SK-N-SH (cell line): ENCODE measurements at regions not wholly inside any gene's neighbourhood (a gene's known extent, or its start where the extent isn't known, plus 50 kb on each side); places are given as distances from the start of the nearest gene placed in this dataset.

ENCODE experiments used
- CTCF ChIA-PET: fragments of 300-600, 350-600 bp; formaldehyde crosslinking; extraction: SDS; loops from one replicate; lab custom pipeline; 2021; lab: Yijun Ruan, JAX
- POLR2A ChIA-PET: fragments of 350-600 bp; sonication (Branson Sonifier 250); formaldehyde crosslinking; extraction: SDS; loops from one replicate; lab custom pipeline; 2020; ENCODE audit warnings: antibody characterized with exemption, inconsistent platforms; lab: Yijun Ruan, JAX
- DNase-seq: peaks from one replicate; pipeline ENCODE4 v3.0.0; 2012
- H2AFZ ChIP-seq: fragments of 200-600 bp; sonication (generic); 2 replicates; pipeline ENCODE4 v1.8.1; 2016; ENCODE audit warnings: antibody characterized with exemption, mild to moderate bottlenecking, low read depth
- H3F3A ChIP-seq: fragments of 200-600 bp; sonication (generic); replicated peaks from 2 replicates; pipeline ENCODE3; 2016; ENCODE audit warnings: antibody characterized with exemption, mild to moderate bottlenecking; ENCODE audit not compliant: insufficient read depth
- H3K27ac ChIP-seq, 2 experiments: fragments of 200-500 bp in 1 of 2; fragments of 200-600 bp in 1 of 2; sonication (Bioruptor generic) in 1 of 2; sonication (generic), shearing (Covaris generic) in 1 of 2; 2 replicates each; pipeline versions ENCODE4 v1.5.1 to v1.6.1; 2014 to 2016; ENCODE audit warnings: low read depth in 2 of 2, inconsistent platforms in 1 of 2, low read length in 1 of 2, mild to moderate bottlenecking in 1 of 2, mixed read lengths in 1 of 2
- H3K27me3 ChIP-seq: fragments of 200-600 bp; sonication (generic), shearing (Covaris generic); 2 replicates; pipeline ENCODE4 v1.6.1; 2016; ENCODE audit warnings: mixed run types; ENCODE audit not compliant: insufficient read depth
- H3K36me3 ChIP-seq, 2 experiments: fragments of 200-500 bp in 1 of 2; fragments of 200-600 bp in 1 of 2; sonication (Bioruptor generic) in 1 of 2; sonication (generic) in 1 of 2; replicated peaks in 1 of 2; 2 replicates each; pipeline versions ENCODE3 to v1.5.1; 2014 to 2016; ENCODE audit warnings: low read length in 1 of 2, mild to moderate bottlenecking in 1 of 2; ENCODE audit not compliant: insufficient read depth in 2 of 2, control insufficient read depth in 1 of 2
- H3K4me1 ChIP-seq, 2 experiments: fragments of 200-500 bp in 1 of 2; fragments of 200-600 bp in 1 of 2; sonication (Bioruptor generic) in 1 of 2; sonication (generic), shearing (Covaris generic) in 1 of 2; 2 replicates each; pipeline versions ENCODE4 v1.5.1 to v1.6.1; 2014 to 2016; ENCODE audit warnings: low read depth in 1 of 2, low read length in 1 of 2, mixed run types in 1 of 2; ENCODE audit not compliant: insufficient read depth in 2 of 2, control insufficient read depth in 1 of 2
- H3K4me2 ChIP-seq: fragments of 200-600 bp; sonication (generic), shearing (Covaris generic); 2 replicates; pipeline ENCODE4 v1.6.1; 2017; ENCODE audit warnings: mixed run types
- H3K4me3 ChIP-seq, 2 experiments: fragments of 200-500 bp in 1 of 2; fragments of 200-600 bp in 1 of 2; sonication (Bioruptor generic) in 1 of 2; sonication (generic), shearing (Covaris generic) in 1 of 2; 2 replicates each; pipeline versions ENCODE4 v1.5.1 to v1.8.1; 2014 to 2016; ENCODE audit warnings: low read depth in 2 of 2, inconsistent platforms in 1 of 2, low read length in 1 of 2, mild to moderate bottlenecking in 1 of 2, mixed read lengths in 1 of 2, moderate library complexity in 1 of 2
- H3K79me2 ChIP-seq: fragments of 200-600 bp; sonication (generic); 2 replicates; pipeline ENCODE4 v1.8.1; 2017; ENCODE audit warnings: mild to moderate bottlenecking; ENCODE audit not compliant: insufficient read depth
- H3K9ac ChIP-seq: fragments of 200-600 bp; sonication (generic); 2 replicates; pipeline ENCODE4 v1.6.1; 2017; ENCODE audit warnings: mixed run types
- H3K9me2 ChIP-seq: fragments of 200-600 bp; sonication (generic); 2 replicates; pipeline ENCODE4 v1.6.1; 2017; ENCODE audit warnings: mixed run types
- H3K9me3 ChIP-seq: fragments of 200-600 bp; sonication (generic); 2 replicates; pipeline ENCODE4 v1.6.1; 2017; ENCODE audit warnings: mixed run types, mild to moderate bottlenecking, moderate library complexity
- H4K20me1 ChIP-seq: fragments of 200-600 bp; sonication (generic); 2 replicates; pipeline ENCODE4 v1.6.1; 2017; ENCODE audit warnings: mild to moderate bottlenecking, mixed run types; ENCODE audit not compliant: insufficient read depth
- CHD2 ChIP-seq: fragments of 150-350 bp; IDR thresholded peaks from 2 replicates; pipeline ENCODE4 v1.6.1; 2018; ENCODE audit warnings: low read length; ENCODE audit not compliant: partially characterized antibody
- FOXJ3 ChIP-seq: sonication (generic); formaldehyde crosslinking; IDR thresholded peaks from 2 replicates; pipeline ENCODE4 v1.5.1; 2020; ENCODE audit warnings: mild to moderate bottlenecking, missing genetic modification reagents
- FOXM1 ChIP-seq: IDR thresholded peaks from 2 replicates; pipeline ENCODE4 v1.4.0; 2012; ENCODE audit warnings: low read depth, mild to moderate bottlenecking
- MXI1 ChIP-seq: IDR thresholded peaks from 2 replicates; pipeline ENCODE4 v1.6.1; 2012; ENCODE audit warnings: mild to moderate bottlenecking, low read depth, low read length, improper control_type of control experiment
- NRF1 ChIP-seq: IDR thresholded peaks from 2 replicates; pipeline ENCODE4 v1.6.1; 2012; ENCODE audit warnings: low read depth, mild to moderate bottlenecking, low read length
- POLR2AphosphoS5 ChIP-seq: IDR thresholded peaks from 2 replicates; pipeline ENCODE4 v1.6.1; 2012; ENCODE audit warnings: low read depth, low read length
- RAD21 ChIP-seq: IDR thresholded peaks from 2 replicates; pipeline ENCODE4 v1.6.1; 2012; ENCODE audit warnings: mild to moderate bottlenecking, low read length
- RCOR1 ChIP-seq: fragments of 150-350 bp; IDR thresholded peaks from 2 replicates; pipeline ENCODE4 v1.6.1; 2017; ENCODE audit warnings: antibody characterized with exemption, low read length
- RXRA ChIP-seq: IDR thresholded peaks from 2 replicates; pipeline ENCODE4 v1.4.0; 2012; ENCODE audit warnings: low read depth, mild to moderate bottlenecking, borderline replicate concordance
- SIN3A ChIP-seq: IDR thresholded peaks from 2 replicates; pipeline ENCODE4 v1.6.1; 2012; ENCODE audit warnings: low read depth, mild to moderate bottlenecking, low read length, moderate library complexity, borderline replicate concordance
- TEAD4 ChIP-seq: IDR thresholded peaks from 2 replicates; pipeline ENCODE4 v1.4.0; 2012; ENCODE audit warnings: mild to moderate bottlenecking, borderline replicate concordance; ENCODE audit not compliant: insufficient read depth
- YY1 ChIP-seq: IDR thresholded peaks from 2 replicates; pipeline ENCODE4 v1.4.0; 2012; ENCODE audit warnings: low read depth, mild to moderate bottlenecking
- WGBS: methylation state at CpG from one replicate; pipeline ENCODE4 v1.1.6; 2017; ENCODE audit warnings: low lambda C conversion rate; 5-methylcytosine and 5-hydroxymethylcytosine counted together
- TF ChIP-seq, protein P1 (sequence below): IDR thresholded peaks from 2 replicates; pipeline ENCODE4 v1.4.0; 2012; ENCODE audit warnings: low read depth, borderline replicate concordance
- TF ChIP-seq, protein P2 (sequence below): fragments of 150-350 bp; IDR thresholded peaks from 2 replicates; pipeline ENCODE4 v1.6.1; 2016; ENCODE audit warnings: mild to moderate bottlenecking, low read depth, low read length
- TF ChIP-seq, protein P3 (sequence below): IDR thresholded peaks from 2 replicates; pipeline ENCODE4 v1.4.0; 2012; ENCODE audit warnings: low read depth, borderline replicate concordance
- TF ChIP-seq, protein P4 (sequence below): IDR thresholded peaks from 2 replicates; pipeline ENCODE4 v1.6.1; 2012; ENCODE audit warnings: mild to moderate bottlenecking, low read depth, low read length, moderate library complexity

DNA sequence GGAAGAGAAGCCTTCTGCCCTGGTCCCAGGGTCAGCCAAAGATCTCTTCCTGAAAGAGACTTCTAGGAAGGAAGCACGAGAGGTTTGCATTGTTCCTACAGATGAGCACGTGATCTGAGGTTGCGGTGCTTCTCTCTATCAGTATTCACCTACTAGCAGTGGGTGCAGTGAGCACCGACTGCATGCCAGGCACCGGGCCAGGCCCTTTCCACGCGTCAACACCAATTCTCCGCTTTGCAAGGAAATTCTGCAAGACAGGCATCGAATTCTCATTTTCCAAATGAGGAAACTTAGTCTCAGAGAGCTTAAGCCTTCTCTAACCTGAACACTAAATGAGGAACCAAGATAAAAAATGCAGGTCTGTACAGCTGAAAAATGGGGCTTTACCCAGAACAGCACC, 151.5 kb upstream of the MYCN start:
- POLR2A ChIA-PET, result no interaction called here

DNA sequence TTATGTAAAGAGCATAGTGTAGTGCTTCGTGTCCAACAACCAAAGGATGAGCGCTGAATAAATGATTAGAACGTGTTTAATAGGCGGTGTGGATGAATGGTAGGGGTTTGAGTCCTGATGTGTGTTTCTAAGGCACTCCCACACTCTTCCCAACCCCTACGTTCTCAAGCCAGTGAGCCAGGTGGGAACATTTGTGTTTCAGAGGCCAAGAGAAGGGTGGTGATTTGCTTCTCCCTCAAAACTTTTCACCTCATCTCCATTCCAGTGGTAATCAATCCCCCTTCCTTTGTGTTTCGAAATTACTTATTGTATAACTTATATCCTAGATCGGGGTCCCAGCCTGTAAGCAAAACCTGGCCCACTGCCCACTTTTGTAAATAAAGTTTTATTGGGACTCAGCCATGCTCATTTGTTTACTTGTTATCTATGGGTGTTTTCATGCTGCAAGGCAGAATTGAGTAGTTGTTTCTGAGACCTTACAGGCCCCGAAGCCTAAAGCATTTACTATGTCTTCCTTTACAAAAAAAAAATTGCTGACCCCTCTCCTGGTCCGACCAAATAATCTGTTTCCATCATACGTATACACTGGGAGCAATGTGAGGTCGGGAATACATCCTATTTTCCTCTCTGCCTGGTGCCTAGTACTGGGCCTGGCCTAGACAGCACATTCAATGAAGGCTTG, 150.8 kb upstream of the MYCN start:
- POLR2A ChIA-PET, result no interaction called here
- H3F3A ChIP-seq, result no peaks in the 10 kb centered on the region
- no peak overlapping the region for H3K4me3 ChIP-seq
- no peak overlapping the region for H3K4me2 ChIP-seq
- no peaks in the 10 kb centered on the region for H3K36me3 ChIP-seq
- DNase-seq, result no peak
- no peaks in the 10 kb centered on the region for H3K79me2 ChIP-seq
- no peaks in the 10 kb centered on the region for H3K9me2 ChIP-seq
- H2AFZ ChIP-seq, result no peak overlapping the region
- no peak overlapping the region for H3K9ac ChIP-seq
- CTCF ChIA-PET, result no interaction called here
- H3K9me3 ChIP-seq, result no peaks in the 10 kb centered on the region
- peaks cover 0 to 3% of the 10 kb centered on the region in 2 experiments; a peak in 1 of 4 replicates for H3K4me1 ChIP-seq
- H4K20me1 ChIP-seq, result no peaks in the 10 kb centered on the region
- no peaks in the 10 kb centered on the region for H3K27me3 ChIP-seq
- H3K27ac ChIP-seq, result no peak overlapping the region
- WGBS, result 34% methylated on average over 11 of the region's 11 CpGs
- TF ChIP-seq FOXJ3 (CRISPR knock-in tag) (no peak), NRF1 (no peak), TEAD4 (no peak), SIN3A (no peak), POLR2AphosphoS5 (no peak), RAD21 (no peak), CHD2 (no peak), FOXM1 (no peak), RXRA (no peak)
- TF ChIP-seq, protein P1, sequence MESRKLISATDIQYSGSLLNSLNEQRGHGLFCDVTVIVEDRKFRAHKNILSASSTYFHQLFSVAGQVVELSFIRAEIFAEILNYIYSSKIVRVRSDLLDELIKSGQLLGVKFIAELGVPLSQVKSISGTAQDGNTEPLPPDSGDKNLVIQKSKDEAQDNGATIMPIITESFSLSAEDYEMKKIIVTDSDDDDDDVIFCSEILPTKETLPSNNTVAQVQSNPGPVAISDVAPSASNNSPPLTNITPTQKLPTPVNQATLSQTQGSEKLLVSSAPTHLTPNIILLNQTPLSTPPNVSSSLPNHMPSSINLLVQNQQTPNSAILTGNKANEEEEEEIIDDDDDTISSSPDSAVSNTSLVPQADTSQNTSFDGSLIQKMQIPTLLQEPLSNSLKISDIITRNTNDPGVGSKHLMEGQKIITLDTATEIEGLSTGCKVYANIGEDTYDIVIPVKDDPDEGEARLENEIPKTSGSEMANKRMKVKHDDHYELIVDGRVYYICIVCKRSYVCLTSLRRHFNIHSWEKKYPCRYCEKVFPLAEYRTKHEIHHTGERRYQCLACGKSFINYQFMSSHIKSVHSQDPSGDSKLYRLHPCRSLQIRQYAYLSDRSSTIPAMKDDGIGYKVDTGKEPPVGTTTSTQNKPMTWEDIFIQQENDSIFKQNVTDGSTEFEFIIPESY, result no peak
- TF ChIP-seq, protein P2, sequence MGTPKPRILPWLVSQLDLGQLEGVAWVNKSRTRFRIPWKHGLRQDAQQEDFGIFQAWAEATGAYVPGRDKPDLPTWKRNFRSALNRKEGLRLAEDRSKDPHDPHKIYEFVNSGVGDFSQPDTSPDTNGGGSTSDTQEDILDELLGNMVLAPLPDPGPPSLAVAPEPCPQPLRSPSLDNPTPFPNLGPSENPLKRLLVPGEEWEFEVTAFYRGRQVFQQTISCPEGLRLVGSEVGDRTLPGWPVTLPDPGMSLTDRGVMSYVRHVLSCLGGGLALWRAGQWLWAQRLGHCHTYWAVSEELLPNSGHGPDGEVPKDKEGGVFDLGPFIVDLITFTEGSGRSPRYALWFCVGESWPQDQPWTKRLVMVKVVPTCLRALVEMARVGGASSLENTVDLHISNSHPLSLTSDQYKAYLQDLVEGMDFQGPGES, result no peak
- TF ChIP-seq, protein P3, sequence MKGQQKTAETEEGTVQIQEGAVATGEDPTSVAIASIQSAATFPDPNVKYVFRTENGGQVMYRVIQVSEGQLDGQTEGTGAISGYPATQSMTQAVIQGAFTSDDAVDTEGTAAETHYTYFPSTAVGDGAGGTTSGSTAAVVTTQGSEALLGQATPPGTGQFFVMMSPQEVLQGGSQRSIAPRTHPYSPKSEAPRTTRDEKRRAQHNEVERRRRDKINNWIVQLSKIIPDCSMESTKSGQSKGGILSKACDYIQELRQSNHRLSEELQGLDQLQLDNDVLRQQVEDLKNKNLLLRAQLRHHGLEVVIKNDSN, result no peak

More for the DNA sequence above, 151.5 kb upstream of the MYCN start:
- no peaks in the 10 kb centered on the region for H3K9me3 ChIP-seq
- no peaks in the 10 kb centered on the region for H3K27me3 ChIP-seq
- TF ChIP-seq, protein P4, sequence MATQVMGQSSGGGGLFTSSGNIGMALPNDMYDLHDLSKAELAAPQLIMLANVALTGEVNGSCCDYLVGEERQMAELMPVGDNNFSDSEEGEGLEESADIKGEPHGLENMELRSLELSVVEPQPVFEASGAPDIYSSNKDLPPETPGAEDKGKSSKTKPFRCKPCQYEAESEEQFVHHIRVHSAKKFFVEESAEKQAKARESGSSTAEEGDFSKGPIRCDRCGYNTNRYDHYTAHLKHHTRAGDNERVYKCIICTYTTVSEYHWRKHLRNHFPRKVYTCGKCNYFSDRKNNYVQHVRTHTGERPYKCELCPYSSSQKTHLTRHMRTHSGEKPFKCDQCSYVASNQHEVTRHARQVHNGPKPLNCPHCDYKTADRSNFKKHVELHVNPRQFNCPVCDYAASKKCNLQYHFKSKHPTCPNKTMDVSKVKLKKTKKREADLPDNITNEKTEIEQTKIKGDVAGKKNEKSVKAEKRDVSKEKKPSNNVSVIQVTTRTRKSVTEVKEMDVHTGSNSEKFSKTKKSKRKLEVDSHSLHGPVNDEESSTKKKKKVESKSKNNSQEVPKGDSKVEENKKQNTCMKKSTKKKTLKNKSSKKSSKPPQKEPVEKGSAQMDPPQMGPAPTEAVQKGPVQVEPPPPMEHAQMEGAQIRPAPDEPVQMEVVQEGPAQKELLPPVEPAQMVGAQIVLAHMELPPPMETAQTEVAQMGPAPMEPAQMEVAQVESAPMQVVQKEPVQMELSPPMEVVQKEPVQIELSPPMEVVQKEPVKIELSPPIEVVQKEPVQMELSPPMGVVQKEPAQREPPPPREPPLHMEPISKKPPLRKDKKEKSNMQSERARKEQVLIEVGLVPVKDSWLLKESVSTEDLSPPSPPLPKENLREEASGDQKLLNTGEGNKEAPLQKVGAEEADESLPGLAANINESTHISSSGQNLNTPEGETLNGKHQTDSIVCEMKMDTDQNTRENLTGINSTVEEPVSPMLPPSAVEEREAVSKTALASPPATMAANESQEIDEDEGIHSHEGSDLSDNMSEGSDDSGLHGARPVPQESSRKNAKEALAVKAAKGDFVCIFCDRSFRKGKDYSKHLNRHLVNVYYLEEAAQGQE, result no peak
- TF ChIP-seq YY1 (no peak), SIN3A (no peak), CHD2 (no peak), RCOR1 (no peak), MXI1 (no peak), TEAD4 (no peak)
- TF ChIP-seq, protein P3, result no peak
- TF ChIP-seq, all 33 proteins: peak for 0
- no peak overlapping the region for H3K4me3 ChIP-seq
- no peaks in the 10 kb centered on the region for H3F3A ChIP-seq
- DNase-seq, result no peak
- H2AFZ ChIP-seq, result no peak overlapping the region
- no peaks in the 10 kb centered on the region for H3K9me2 ChIP-seq
- 64% methylated on average over 9 of the region's 9 CpGs for WGBS
- no peak overlapping the region for H3K4me2 ChIP-seq
- H3K9ac ChIP-seq, result no peak overlapping the region
- no peaks in the 10 kb centered on the region for H3K36me3 ChIP-seq
- H3K4me1 ChIP-seq, result no peaks in the 10 kb centered on the region; a peak in 1 of 4 replicates
- H4K20me1 ChIP-seq, result no peaks in the 10 kb centered on the region
- no peak overlapping the region for H3K27ac ChIP-seq
- H3K79me2 ChIP-seq, result no peaks in the 10 kb centered on the region
- CTCF ChIA-PET, result no interaction called here
